GM12873 (cell line): ENCODE measurements at regions not wholly inside any gene's neighbourhood (a gene's known extent, or its start where the extent isn't known, plus 50 kb on each side); places are given as distances from the start of the nearest gene placed in this dataset.

ENCODE experiments used
- TF ChIP-seq, protein P1 (sequence below): IDR thresholded peaks from 2 replicates; pipeline ENCODE4 v1.5.1; 2012; ENCODE audit warnings: low read depth, mild to moderate bottlenecking, moderate library complexity, low read length, control low read depth; ENCODE audit not compliant: insufficient read depth; ENCODE audit errors: missing control alignments

DNA sequence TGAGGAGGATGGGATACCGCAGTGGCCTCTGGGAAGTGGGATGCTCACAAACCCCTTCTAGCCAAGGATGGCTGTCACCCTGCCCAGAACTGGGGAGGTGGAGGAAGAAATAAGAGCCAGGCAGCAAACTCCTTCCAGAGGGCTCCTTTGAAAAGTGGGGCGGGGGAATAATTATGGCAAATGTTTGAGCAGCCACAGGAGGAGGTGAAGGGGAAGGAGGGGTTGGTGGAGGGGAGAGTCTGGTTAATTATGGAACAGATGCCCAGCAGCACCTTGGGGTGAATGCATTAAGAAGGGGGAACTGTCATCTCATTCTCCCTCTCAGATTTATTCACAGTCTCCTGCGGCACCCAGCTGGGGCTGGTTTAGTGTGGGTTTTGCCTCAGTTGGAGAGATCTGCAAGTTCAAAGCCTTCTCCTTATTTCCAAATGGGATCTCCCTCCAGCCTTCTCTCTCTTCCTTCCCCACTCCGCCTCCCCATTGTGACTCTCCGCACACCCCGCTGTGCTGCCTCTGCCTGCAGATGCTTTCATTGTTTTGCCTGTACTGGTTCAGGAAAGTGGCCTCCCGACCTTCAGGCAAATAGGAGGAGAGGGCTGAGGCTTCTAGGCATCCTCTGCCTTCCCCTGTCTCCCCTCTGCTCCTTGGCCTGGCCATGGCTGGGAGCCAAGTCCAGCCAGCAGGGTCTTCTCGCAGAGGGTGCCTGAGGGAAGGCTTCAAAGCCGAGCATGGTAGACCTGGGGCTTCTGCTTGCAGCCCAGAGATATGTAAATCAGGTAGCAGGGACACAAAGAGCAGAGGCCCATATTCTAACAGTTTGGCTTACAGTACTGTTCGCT is 457.2 kb upstream of the MEX3C start:
- TF ChIP-seq, protein P1, sequence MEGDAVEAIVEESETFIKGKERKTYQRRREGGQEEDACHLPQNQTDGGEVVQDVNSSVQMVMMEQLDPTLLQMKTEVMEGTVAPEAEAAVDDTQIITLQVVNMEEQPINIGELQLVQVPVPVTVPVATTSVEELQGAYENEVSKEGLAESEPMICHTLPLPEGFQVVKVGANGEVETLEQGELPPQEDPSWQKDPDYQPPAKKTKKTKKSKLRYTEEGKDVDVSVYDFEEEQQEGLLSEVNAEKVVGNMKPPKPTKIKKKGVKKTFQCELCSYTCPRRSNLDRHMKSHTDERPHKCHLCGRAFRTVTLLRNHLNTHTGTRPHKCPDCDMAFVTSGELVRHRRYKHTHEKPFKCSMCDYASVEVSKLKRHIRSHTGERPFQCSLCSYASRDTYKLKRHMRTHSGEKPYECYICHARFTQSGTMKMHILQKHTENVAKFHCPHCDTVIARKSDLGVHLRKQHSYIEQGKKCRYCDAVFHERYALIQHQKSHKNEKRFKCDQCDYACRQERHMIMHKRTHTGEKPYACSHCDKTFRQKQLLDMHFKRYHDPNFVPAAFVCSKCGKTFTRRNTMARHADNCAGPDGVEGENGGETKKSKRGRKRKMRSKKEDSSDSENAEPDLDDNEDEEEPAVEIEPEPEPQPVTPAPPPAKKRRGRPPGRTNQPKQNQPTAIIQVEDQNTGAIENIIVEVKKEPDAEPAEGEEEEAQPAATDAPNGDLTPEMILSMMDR, result no peak

DNA sequence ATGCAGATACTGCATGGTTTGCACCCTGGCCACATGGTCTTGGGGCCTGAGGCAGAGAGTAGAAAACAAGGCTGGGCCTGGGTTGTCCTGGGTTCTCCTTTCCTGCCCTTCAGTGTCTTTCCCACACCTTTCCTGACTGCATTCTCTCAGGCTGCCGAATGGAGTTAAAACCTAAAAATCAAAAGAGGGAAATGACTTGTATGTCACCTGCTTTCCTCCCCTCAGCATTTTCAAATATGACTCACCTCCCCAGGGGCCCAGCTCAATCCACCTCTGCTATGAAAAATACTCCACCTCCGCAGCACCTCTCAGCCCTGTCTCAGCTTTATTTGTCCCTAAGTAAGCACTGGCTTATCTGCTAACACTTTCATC is 457.8 kb upstream of the MEX3C start:
- TF ChIP-seq, protein P1, result no peak

DNA sequence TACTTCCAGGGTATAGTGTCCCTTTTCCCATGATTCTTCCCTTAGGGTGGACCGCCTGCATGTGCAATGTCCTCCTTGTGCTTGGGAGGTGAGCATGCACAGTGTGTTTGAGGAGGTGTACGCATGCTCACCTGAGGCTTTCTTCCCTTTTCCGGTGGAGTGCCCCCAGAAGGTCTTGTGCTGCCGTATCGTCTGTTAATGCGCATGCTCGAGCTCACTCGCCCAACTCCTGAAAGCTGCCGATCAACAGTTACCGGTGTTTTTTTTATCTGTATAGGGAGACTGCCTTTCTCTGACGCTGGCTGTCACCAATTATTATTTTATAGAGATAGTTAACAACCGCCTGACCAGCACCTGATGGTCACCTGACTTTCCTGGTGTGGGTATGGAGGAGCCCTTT is 458.8 kb upstream of the MEX3C start:
- TF ChIP-seq, protein P1, result no peak

DNA sequence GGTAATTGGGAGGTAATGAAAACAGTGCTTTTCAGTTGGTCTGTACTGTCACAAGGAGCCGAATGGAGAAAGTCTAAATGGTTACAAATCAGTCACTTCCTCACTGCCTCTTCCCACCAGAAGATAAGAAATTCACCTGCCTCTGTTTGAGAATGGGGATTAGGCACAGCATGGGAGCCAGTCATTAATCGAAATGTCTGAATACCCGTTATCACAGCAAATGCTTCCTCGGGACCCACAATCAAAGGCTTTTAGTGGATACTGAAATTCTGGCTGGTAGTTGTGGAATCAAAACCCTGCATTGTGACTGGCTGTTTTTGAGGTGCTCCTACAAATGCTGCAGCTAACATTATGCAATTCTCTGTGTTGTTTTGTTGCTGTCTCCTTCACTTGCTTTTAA is 461.0 kb upstream of the MEX3C start:
- TF ChIP-seq, protein P1, result no peak

DNA sequence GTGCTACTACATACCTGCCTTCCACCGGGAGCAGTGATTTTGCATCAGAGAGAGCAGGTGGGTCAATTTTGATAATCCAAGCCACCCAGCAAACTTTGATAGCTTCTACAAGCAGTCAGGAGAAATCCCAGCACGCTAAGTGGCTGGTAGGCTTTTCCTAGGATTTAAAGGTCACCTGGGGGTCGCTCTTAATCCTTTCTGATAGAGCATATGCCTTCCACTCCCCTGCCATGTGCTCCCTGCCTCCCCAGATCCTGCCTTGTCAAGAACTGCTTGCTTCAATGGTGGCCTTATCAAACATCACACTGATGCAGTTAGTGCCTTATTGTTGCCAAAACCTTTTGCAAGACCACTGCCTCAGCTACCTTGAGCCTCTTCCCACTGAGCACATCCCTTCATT is 462.3 kb upstream of the MEX3C start:
- TF ChIP-seq, protein P1, result no peak

DNA sequence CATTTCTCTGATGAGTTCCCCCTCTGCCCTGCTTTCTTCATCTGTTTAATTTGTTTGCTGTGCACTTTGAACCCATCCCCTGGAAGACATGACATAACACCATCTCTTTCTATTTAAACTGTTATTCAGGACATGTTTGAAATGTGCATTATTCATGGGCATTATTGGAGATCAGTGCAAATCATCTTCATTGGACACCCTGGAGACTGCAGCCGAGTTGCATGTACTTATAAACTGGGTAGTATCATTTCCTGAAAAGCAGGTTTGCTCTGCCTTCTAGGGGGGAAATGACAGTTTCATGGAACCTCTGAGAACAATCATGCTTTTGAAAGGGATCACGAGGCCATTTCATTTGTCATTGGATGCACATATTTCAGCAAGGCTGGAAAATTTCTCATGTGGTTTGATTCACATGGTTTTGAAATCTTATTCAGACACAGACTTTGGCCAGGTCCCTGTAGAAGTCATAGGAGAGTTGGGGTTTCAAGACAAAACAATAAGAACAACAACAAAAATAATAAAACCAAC is 462.8 kb upstream of the MEX3C start:
- TF ChIP-seq, protein P1, result no peak

DNA sequence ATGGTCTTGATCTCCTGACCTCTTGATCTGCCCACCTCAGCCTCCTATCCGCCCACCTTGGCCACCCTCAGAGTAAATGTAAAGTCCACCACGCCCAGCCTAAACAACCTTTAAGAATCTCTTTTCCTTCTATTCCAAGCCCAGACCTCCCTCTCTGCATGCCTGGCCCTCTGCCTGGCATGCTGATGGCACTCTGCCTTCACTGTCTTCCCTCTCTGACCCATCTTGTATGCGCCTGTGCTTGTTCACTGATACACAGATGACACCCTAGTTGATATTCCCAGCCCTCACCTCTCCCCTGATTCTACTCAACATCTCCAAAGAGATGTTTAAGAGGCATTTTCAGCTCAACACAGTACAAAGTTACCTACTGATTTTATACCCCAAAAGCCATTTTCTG is 466.8 kb upstream of the MEX3C start:
- TF ChIP-seq, protein P1, result no peak
